Upper lobe of left lung (tissue), 4 donors: ENCODE measurements at regions not wholly inside any gene's neighbourhood (a gene's known extent, or its start where the extent isn't known, plus 50 kb on each side); places are given as distances from the start of the nearest gene placed in this dataset.

Experiments used
- CTCF ChIP-seq, 6 experiments: fragments of 450-650 bp in 4 of 6; fragments of 200-600 bp in 2 of 6; sonication (generic) in 2 of 6; IDR thresholded peaks; one replicate each; pipeline ENCODE4 v1.5.1; 2016 to 2019; ENCODE audit warnings: antibody characterized with exemption in 6 of 6
- EP300 ChIP-seq, 4 donors: sonication (generic); formaldehyde crosslinking; IDR thresholded peaks; one replicate each; pipeline ENCODE4 v1.5.1; 2017; ENCODE audit warnings: antibody characterized with exemption in 4 of 4, control low read depth in 2 of 4
- POLR2A ChIP-seq, 4 donors: fragments of 450-650 bp; IDR thresholded peaks; one replicate each; pipeline ENCODE4 v1.5.1; 2016 to 2017; ENCODE audit warnings: antibody characterized with exemption in 4 of 4, mild to moderate bottlenecking in 2 of 4
- POLR2AphosphoS5 ChIP-seq, 2 donors: sonication (generic); formaldehyde crosslinking; IDR thresholded peaks; one replicate each; pipeline ENCODE4 v1.5.1; 2017; ENCODE audit warnings: antibody characterized with exemption in 2 of 2

- TF ChIP-seq CTCF (IDR thresholded peaks at IDR 0.05), result no peak
- no peak for TF ChIP-seq POLR2AphosphoS5 (IDR thresholded peaks at IDR 0.05)
- TF ChIP-seq POLR2A (IDR thresholded peaks at IDR 0.05), result no peak
- TF ChIP-seq EP300 (IDR thresholded peaks at IDR 0.05), result no peak
Observed at GRCh38 chr7:25496476-25497368, 268.4 kb upstream of the NPVF start.
